ENCODE measurements at regions not wholly inside any gene's neighbourhood (a gene's known extent, or its start where the extent isn't known, plus 50 kb on each side); places are given as distances from the start of the nearest gene placed in this dataset.

GRCh38 chr12:125193376-125194152 lies 128.3 kb downstream of the AACS start:
- DNase-seq, result no peak

GRCh38 chr12:125194163-125194773 lies 129.0 kb downstream of the AACS start:
- no peak for DNase-seq

GRCh38 chr12:125194987-125195386 lies 129.8 kb downstream of the AACS start:
- no peak for DNase-seq

DNA sequence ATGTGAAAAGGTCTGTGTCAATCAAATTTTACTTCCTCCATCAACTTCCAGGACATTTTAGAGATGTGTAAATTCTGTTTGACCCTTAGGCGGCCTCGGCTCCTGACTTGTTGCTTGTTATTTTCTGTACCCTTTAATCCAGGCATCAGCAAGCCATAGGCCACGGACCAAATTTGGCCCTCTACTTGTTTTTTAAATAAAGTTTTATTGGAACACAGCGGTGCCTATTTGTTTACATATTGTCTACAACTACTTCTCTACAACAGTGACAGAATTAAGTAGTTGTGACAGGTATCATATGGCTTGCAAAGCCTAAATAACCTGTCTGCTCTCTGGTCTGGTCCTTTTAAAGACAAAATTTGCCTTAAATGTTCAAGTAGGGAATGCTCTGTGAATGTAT lies 132.1 kb downstream of the AACS start:
- DNase-seq, result no peak

DNA sequence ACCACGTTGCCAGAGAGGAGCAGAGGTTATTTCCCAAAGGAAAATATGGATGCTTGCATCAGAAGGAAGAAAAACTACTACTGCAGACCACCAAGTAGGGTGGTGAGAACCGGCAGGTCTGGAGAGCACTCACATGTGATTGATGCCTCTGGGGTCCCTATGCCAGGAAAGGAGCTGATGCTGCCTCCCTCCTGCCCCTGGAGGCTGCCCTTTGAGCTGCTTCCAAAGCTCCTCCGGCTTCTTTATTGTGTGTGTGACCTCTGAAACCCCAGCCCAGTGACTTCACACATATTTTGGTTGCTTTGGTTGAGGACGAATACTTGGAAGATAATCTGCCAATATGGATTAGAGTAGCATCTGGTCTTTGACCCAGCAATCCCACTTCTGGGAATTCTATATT lies 133.4 kb downstream of the AACS start:
- no peak for DNase-seq

DNA sequence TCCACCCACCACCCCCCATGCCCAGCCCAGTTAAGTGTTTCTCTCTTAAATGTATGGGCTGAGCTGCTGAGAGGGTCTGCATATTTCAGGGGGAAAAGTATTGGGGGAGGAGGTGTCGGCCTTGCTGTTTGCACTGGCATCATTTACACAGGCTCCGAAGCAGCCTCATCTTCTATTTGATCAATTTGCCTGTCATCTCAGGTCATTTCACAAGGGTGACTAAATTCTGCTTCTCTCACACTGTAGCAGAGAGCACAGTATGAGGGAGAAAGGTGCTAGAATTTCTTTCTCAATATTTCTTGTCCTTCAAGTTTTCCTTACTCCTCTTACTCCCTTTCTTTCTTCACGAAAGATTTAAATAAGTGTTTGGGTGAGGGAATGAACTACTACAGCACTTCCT lies 135.9 kb downstream of the AACS start:
- DNase-seq, result no peak

DNA sequence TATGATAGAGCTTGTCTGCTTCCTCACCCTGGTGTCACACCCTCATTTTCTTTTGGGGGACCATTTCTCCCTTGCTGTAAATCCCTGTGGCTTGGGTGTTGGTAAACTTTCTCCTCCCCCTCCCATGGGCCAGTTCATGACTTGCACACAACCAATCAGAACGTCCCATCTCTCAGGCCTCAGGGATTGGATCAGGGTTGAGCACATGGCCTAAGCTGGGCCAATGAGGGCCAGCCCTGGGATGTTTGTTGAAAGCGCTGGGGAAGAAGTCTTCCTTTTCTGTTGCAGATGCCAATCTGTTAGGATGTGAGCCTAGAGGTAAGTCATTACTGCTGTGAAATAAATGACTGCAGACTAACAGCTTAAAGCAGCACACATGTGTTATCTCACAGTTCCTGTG lies 136.7 kb downstream of the AACS start:
- DNase-seq, result no peak

- DNase-seq, result no peak
Observed at GRCh38 chr12:125202421-125202820, 137.2 kb downstream of the AACS start.

GRCh38 chr12:125203145-125203765 lies 138.0 kb downstream of the AACS start:
- no peak for DNase-seq

- DNase-seq, result no peak
Observed at GRCh38 chr12:125205386-125205785, 140.2 kb downstream of the AACS start.

DNA sequence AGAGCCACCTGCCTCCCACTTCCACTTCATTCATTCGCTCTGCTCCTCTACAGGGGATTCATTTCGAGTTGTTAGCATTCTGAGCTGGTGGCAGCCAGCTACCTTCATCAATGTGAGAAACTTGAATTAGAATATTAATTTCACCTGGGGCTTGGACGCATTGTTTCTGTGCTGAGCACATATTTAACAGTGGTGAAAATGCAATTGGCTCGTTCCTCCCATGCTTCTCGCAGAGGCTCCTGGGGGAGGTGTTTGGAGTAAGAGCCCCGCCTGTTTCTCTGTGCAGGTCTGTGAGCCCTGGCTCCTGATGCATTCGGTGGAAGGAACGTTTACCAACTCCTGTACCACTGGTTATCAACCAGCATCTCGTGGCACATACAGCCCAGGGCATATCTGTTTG lies 141.5 kb downstream of the AACS start:
- no peak for DNase-seq

- DNase-seq, result no peak
Observed at GRCh38 chr12:125208334-125208733, 143.1 kb downstream of the AACS start.

DNA sequence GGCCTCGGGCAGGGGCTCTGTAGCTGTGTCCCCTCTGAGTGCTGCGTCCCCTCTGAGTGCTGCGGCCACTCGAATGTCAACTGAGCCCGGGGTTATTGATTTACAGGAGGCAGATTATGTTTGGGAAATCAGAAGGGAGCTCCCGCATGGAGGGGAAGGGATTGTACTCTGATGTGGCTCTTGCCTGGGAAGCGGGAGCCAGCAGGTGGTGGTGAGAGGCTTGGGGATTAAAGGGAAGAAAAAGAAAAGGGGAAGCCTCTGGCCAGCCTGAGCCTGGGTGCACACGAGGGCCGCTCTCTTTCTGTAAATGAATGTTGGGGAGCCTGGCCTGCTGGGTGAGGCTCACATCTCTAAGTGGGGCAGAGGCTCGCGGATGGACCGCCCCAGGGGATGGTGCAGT lies 143.7 kb downstream of the AACS start:
- DNase-seq, result no peak

GRCh38 chr12:125210104-125210755 lies 145.0 kb downstream of the AACS start:
- no peak for DNase-seq

- DNase-seq, result no peak
Observed at GRCh38 chr12:125211464-125211863, 146.2 kb downstream of the AACS start.

DNA sequence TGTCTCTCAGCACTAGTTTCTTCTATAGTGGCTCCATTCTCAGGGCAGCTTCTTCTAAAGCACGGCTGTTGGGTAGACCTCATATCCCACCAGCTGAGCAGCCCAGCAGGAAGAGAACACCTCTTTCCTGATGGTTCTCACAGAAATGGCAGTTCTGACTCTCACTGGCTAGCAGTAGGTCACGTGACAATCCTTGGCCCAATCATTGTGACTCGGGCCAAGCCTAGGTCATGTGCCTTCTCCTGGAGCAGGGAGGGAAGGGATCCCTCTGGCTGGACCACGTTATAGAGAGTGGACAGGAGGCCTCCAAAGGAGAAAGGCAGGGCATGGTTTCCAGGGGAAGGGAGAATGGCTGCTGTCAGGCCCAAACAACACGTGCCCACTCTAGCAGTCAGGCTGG lies 149.1 kb downstream of the AACS start:
- no peak for DNase-seq

DNA sequence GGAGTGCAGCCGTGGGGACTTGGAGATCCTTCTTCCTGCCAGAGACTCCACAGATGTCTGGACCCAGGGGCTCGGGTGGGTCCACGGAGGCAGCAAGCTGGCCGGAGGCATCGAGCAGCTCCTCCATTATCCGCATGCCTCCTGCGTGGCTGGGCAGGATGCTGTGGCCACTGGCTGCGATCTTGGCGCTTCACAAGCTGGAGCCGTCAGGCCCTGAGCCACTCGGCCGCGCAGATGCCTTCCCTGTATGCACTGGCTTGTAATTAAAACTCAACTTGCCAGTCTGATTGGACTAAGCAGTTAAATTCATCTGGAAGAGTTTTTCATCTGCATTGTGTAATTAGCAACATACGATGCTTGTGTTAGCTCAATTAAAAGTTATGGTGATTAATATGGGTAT lies 151.5 kb downstream of the AACS start:
- DNase-seq, result no peak

GRCh38 chr12:125217308-125217707 lies 152.1 kb downstream of the AACS start:
- DNase-seq, result no peak

GRCh38 chr12:125218952-125219351 lies 153.7 kb downstream of the AACS start:
- no peak for DNase-seq

DNA sequence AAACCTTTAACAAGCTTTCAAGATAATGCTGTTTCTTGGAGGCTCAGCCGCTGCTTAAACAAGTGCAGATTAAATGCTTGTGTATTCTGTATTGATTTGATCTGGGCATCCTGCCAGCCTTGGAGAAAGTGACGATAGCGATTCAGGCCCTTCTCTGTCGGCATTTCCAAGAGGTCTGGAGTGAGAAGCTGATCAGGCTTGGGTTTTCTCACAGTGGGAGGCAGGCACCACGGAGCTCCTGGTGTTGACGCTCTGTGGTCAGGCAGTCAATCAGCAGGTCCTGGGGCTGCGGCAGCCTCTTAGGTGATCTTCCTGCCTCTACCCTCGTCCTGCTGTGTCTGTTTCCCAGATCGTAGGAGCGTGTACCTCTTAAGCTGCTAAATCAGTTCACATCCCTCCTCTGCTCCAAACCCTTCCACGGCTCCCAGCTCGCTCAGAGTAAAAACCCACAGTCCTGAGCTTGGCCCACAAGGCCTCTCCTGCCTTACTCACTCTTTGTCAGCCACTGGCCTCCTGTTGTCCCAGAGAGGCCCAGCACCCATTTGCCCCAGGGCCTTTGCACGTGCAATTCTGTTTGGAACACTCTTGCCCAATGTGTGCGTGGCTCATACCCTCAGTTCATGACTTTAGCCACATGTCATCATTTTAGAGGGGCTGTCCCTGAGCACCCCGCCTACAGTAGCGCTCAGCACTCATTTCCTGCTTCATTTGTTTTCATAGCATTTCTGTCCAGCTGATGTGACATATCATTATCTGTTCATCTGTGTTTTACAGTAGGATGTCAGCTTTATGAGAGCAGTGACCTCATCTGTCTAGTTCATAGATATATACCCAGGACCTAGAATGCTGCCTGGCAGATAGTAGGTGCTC lies 155.4 kb downstream of the AACS start:
- DNase-seq, result no peak

DNA sequence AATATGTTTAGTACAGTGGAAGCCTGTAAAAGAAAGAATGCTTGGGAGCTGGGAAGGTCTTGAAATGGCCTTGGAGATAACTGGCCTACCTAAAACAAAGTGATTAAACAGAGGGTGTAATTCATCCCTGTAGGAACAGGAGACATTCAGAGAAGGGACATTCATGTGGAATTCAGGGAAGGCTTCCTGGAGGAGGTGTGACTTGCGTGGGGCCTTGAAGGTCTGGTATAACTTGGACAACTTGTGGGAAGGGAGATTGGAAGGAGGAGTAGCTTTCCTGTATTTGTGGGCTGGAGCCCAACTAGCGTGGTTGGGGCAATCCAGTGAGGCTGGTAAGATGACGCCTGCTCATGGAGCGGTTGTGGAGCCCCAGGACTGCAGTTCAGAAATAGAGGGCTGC lies 156.4 kb downstream of the AACS start:
- DNase-seq, result no peak

GRCh38 chr12:125222876-125223275 lies 157.6 kb downstream of the AACS start:
- DNase-seq, result no peak

DNA sequence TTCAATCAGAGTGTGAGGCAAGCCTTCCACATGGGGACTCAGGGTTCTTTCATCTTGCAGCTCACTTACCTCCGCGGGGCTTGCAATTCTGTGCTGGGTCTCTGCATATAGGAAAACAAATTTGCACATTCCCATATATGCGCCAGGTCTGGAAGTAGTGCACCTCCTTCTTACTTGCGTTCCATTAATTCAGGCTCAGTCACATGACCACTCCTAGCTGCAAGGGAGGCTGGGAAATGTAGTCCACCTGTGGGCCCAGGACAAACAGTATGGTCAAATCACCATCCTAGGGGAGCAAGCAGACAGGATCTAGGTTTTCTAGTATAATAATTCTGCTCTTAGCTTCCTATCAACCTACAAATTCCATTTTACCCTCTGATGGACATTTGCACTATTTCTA lies 160.4 kb downstream of the AACS start:
- DNase-seq, result no peak
